Osteocyte (in vitro differentiated cells): ENCODE measurements at regions not wholly inside any gene's neighbourhood (a gene's known extent, or its start where the extent isn't known, plus 50 kb on each side); places are given as distances from the start of the nearest gene placed in this dataset.

Experiments
- DNase-seq: peaks from one replicate; pipeline ENCODE4 v3.0.0; 2021; ENCODE audit warnings: mixed read lengths; ENCODE audit not compliant: unreplicated experiment; ENCODE audit errors: extremely low spot score
- H3K27ac Mint-ChIP-seq: one replicate; pipeline ENCODE4 v1.8.0; 2021; ENCODE audit warnings: mild to moderate bottlenecking, mixed read lengths; ENCODE audit not compliant: unreplicated experiment
- H3K27me3 Mint-ChIP-seq: one replicate; pipeline ENCODE4 v1.8.0; 2021; ENCODE audit warnings: mixed read lengths; ENCODE audit not compliant: unreplicated experiment
- H3K36me3 Mint-ChIP-seq: one replicate; pipeline ENCODE4 v1.8.0; 2021; ENCODE audit warnings: mixed read lengths; ENCODE audit not compliant: unreplicated experiment
- H3K4me1 Mint-ChIP-seq: one replicate; pipeline ENCODE4 v1.8.0; 2021; ENCODE audit warnings: mixed read lengths; ENCODE audit not compliant: unreplicated experiment
- H3K4me3 Mint-ChIP-seq: one replicate; pipeline ENCODE4 v1.8.0; 2021; ENCODE audit warnings: mild to moderate bottlenecking, moderate library complexity, mixed read lengths; ENCODE audit not compliant: unreplicated experiment
- H3K9me3 Mint-ChIP-seq: one replicate; pipeline ENCODE4 v1.8.0; 2021; ENCODE audit warnings: mixed read lengths; ENCODE audit not compliant: unreplicated experiment
- TF ChIP-seq, protein P1 (sequence below): fragments of 200-600 bp; sonication (generic); IDR thresholded peaks from 2 replicates; pipeline ENCODE4 v1.5.0; 2021; ENCODE audit warnings: antibody characterized with exemption, mild to moderate bottlenecking, moderate library complexity

DNA sequence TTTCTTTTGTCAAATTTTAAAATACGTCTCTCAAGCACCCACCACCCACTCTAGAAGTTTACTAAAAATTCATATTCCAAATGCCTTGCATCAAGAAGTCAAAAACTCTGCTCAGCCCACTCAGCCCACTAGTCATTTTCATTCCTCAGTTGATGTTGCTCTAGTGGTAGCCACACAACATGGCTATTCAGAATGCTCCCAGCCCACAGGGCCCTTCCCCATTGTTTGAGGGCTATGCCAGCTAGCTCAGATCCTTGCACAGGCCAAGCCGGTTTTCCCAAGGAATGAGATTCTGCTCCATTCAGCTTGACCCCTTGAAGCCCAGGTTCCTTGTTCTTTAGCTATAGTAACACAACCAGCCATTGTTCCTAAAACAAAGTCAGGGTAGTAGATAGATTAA lies 297.5 kb upstream of the RASGEF1B start:
- Mint-ChIP-seq H3K4me3 (no peak overlapping the region), H3K27ac (no peak overlapping the region), H3K27me3 (peaks cover 2% of the 10 kb centered on the region), H3K9me3 (no peaks in the 10 kb centered on the region), H3K4me1 (no peaks in the 10 kb centered on the region), H3K36me3 (no peaks in the 10 kb centered on the region)
- TF ChIP-seq, protein P1, sequence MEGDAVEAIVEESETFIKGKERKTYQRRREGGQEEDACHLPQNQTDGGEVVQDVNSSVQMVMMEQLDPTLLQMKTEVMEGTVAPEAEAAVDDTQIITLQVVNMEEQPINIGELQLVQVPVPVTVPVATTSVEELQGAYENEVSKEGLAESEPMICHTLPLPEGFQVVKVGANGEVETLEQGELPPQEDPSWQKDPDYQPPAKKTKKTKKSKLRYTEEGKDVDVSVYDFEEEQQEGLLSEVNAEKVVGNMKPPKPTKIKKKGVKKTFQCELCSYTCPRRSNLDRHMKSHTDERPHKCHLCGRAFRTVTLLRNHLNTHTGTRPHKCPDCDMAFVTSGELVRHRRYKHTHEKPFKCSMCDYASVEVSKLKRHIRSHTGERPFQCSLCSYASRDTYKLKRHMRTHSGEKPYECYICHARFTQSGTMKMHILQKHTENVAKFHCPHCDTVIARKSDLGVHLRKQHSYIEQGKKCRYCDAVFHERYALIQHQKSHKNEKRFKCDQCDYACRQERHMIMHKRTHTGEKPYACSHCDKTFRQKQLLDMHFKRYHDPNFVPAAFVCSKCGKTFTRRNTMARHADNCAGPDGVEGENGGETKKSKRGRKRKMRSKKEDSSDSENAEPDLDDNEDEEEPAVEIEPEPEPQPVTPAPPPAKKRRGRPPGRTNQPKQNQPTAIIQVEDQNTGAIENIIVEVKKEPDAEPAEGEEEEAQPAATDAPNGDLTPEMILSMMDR = no peak
- no peak for DNase-seq

DNA sequence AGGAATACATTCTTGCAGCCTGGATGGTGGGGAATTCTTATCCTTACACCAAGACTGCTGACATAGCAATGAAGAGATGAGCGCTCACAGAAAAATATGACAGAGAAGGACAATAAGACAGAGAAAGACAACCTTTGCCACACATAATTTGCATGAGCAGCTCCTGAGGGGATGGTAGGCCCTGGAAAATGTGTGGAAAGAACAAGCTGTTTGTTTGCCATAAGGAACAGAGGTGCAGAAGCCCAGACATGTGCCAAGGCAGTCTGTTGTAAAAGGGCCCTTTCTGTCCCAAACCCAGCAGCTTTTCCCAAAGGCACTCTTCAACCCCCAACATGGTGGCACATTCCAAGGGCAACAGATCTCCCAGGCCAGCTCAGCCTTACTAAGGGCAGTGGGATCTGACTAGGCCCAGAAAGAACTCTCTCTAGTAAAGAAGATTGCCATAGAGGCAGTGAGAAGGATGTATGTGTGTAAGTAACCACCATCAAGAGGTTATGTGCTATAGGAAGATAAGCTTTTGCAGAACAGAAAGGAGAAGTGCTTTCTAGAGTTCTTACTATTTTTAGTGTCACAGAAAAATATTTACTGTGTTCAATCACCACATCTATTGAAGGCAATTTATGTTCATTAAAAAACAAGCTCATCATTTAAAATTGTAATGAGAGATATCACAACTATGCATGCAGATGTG lies 287.0 kb upstream of the RASGEF1B start:
- no peak for DNase-seq
- Mint-ChIP-seq H3K36me3 (no peaks in the 10 kb centered on the region), H3K27ac (no peak overlapping the region), H3K9me3 (no peaks in the 10 kb centered on the region), H3K27me3 (peaks cover 3% of the 10 kb centered on the region), H3K4me1 (no peaks in the 10 kb centered on the region), H3K4me3 (no peak overlapping the region)
- TF ChIP-seq, protein P1 = no peak

DNA sequence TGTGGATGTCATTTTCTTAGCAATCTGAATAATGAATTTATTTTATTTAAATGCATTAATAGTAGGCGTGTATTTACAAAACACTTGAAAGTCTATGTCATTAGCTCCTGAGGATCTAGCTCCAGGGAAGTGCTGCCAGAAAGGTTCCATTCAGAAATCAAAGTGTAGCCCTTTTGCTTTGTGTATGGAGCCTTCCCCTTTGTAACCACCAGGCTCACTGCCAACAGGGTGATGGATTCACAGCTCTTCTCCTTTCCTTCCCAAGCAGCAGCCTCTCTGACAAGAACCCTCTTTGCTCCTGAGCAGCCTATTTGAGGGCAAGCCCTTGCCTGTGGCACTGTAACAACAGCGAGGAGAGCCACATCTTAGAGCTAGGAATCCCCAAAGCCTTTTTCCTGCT lies 286.0 kb upstream of the RASGEF1B start:
- H3K27me3 Mint-ChIP-seq = peaks cover 3% of the 10 kb centered on the region
- no peak for DNase-seq
- TF ChIP-seq, protein P1 = no peak
- no peak overlapping the region for H3K4me3 Mint-ChIP-seq
- no peak overlapping the region for H3K27ac Mint-ChIP-seq
- H3K36me3 Mint-ChIP-seq = no peaks in the 10 kb centered on the region
- no peaks in the 10 kb centered on the region for H3K9me3 Mint-ChIP-seq
- H3K4me1 Mint-ChIP-seq = no peaks in the 10 kb centered on the region

DNA sequence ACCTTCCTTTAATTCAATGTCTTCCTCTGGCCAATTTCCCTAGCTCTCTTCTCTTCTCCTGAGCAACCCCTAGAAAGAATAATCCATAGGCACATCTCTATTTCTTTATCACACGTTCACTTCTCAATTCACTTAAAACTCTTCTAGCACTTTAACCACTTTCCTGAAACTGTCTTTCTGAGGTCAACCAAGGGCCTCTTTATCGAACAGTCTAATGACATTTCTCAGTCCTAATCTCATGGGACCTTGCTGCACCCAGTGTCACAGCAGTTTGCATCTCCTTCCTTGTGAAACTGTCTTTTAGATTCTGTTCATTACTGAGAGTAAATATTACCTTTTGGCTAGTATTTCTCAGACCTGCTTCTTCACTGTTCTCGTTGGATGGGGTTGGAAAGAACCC lies 285.3 kb upstream of the RASGEF1B start:
- Mint-ChIP-seq H3K27me3 (peaks cover 3% of the 10 kb centered on the region), H3K27ac (no peak overlapping the region), H3K4me1 (no peaks in the 10 kb centered on the region), H3K4me3 (no peak overlapping the region), H3K36me3 (no peaks in the 10 kb centered on the region), H3K9me3 (no peaks in the 10 kb centered on the region)
- TF ChIP-seq, protein P1 = no peak
- no peak for DNase-seq

DNA sequence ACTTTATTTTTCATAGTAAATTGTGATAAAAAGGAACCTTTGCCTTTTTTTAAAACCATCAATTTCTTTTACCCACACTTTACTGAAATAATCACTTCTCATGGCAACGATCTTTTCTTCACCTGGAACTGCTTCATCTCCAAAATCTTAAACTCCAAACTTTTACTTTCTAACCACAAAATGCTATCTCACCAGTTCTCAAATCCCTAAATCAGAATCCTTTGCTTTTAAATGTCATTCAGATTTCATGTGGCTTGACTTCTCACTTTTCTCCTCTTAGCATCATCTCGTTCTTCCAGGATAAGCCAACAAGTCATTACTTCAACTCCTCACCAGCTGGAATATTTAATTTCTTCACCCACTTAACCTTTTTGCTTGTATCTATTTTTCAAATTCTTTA lies 284.3 kb upstream of the RASGEF1B start:
- H3K36me3 Mint-ChIP-seq = no peaks in the 10 kb centered on the region

More for the DNA sequence above, 284.3 kb upstream of the RASGEF1B start:
- Mint-ChIP-seq H3K4me3 (no peak overlapping the region), H3K27ac (no peak overlapping the region), H3K9me3 (no peaks in the 10 kb centered on the region), H3K27me3 (peaks cover 3% of the 10 kb centered on the region), H3K4me1 (no peaks in the 10 kb centered on the region)
- DNase-seq = no peak
- TF ChIP-seq, protein P1 = no peak
